Gastrocnemius medialis (tissue), 4 donors: ENCODE measurements at regions not wholly inside any gene's neighbourhood (a gene's known extent, or its start where the extent isn't known, plus 50 kb on each side); places are given as distances from the start of the nearest gene placed in this dataset.

Experiments used
- ATAC-seq, 2 donors: fragments of 150-250 bp; one replicate each; pipeline ENCODE4 v1.9.1; 2016
- DNase-seq, 2 donors: peaks; one replicate each; pipeline ENCODE4 v3.0.0-alpha.2; 2019
- H3K27ac ChIP-seq, 4 donors: fragments of 200-600 bp; sonication (generic); 1 replicate in 1 of 4; 2 replicates in 3 of 4; pipeline ENCODE4 v1.5.1; 2016 to 2018; ENCODE audit warnings: mild to moderate bottlenecking in 2 of 4, moderate library complexity in 1 of 4
- H3K27me3 ChIP-seq, 3 donors: fragments of 200-600 bp; sonication (generic) in 2 of 3; 1 replicate in 1 of 3; 2 replicates in 2 of 3; pipeline versions ENCODE4 v1.5.1 to v1.6.0; 2016 to 2019; ENCODE audit warnings: mild to moderate bottlenecking in 1 of 3, moderate library complexity in 1 of 3
- H3K36me3 ChIP-seq, 2 donors: fragments of 200-600 bp; sonication (generic) in 1 of 2; one replicate each; pipeline ENCODE4 v1.5.1; 2017 to 2018
- H3K4me1 ChIP-seq, 2 donors: fragments of 200-600 bp; sonication (generic) in 1 of 2; one replicate each; pipeline ENCODE4 v1.5.1; 2016 to 2017; ENCODE audit warnings: mild to moderate bottlenecking in 2 of 2
- H3K4me3 ChIP-seq, 4 donors: fragments of 200-600 bp; sonication (generic) in 3 of 4; 1 replicate in 1 of 4; 2 replicates in 3 of 4; pipeline ENCODE4 v1.5.1; 2016 to 2019; ENCODE audit warnings: mild to moderate bottlenecking in 2 of 4
- H3K9me3 ChIP-seq, 3 donors: fragments of 200-600 bp; sonication (generic) in 2 of 3; 1 replicate in 1 of 3; 2 replicates in 2 of 3; pipeline ENCODE4 v1.5.1; 2016 to 2019
- CTCF ChIP-seq, 5 experiments: fragments of 450-650 bp in 3 of 5; fragments of 200-600 bp in 2 of 5; sonication (generic) in 2 of 5; IDR thresholded peaks in 4 of 5; conservative IDR thresholded peaks in 1 of 5; 1 replicate in 4 of 5; 2 replicates in 1 of 5; pipeline ENCODE4 v1.5.1; 2016 to 2019; ENCODE audit warnings: antibody characterized with exemption in 5 of 5, mild to moderate bottlenecking in 3 of 5, moderate library complexity in 3 of 5
- POLR2A ChIP-seq, 2 donors: fragments of 450-650 bp; IDR thresholded peaks; one replicate each; pipeline ENCODE4 v1.6.1; 2017; ENCODE audit warnings: antibody characterized with exemption in 2 of 2, mild to moderate bottlenecking in 2 of 2, moderate library complexity in 2 of 2
- in situ Hi-C, 4 donors: fragments of 200-750 bp; cut with MboI; loops; one replicate each; pipeline versions ENCODE4 v1.15.0 to v1.8.0; 2017; ENCODE audit warnings: low sequenced_read_pairs in 4 of 4
- intact Hi-C: fragments of 100-400 bp; cut with DNase I; formaldehyde crosslinking; loops from one replicate; pipeline ENCODE4 v1.15.1; 2023; ENCODE audit warnings: low total_unique reads

DNA sequence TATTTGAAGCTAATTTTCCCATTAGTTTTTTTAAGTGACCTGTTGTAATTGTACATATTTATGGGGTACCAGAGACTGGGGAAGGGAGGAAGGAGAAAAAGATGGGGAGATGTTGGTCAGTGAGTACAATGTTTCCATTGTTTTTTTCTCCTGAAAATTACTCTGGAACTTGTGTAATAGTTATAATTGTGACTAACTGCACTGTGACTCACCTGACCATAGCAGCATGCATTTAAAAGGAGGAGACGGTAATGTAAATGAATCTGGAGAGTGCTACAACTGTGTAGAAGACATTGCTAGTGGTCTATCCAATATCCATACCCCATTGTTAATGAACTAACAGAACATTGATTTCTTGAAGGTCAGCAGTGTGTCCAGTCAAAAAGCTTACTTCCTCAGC is 133.4 kb downstream of the RFPL4B start:
- no peaks in the 10 kb centered on the region for H3K4me1 ChIP-seq
- H3K4me3 ChIP-seq = no peak overlapping the region
- no peak for DNase-seq
- intact Hi-C loops = no loop called here
- no peaks in the 10 kb centered on the region for H3K9me3 ChIP-seq
- H3K36me3 ChIP-seq = no peaks in the 10 kb centered on the region
- no peaks in the 10 kb centered on the region for H3K27me3 ChIP-seq
- no peak for TF ChIP-seq POLR2A (IDR thresholded peaks at IDR 0.05)
- TF ChIP-seq CTCF (IDR thresholded peaks at IDR 0.05 in 4 of 5, conservative IDR thresholded peaks at IDR 0.05 in 1 of 5) = no peak
- ATAC-seq = no peak
- in situ Hi-C loops = no loop called here
- no peak overlapping the region for H3K27ac ChIP-seq

DNA sequence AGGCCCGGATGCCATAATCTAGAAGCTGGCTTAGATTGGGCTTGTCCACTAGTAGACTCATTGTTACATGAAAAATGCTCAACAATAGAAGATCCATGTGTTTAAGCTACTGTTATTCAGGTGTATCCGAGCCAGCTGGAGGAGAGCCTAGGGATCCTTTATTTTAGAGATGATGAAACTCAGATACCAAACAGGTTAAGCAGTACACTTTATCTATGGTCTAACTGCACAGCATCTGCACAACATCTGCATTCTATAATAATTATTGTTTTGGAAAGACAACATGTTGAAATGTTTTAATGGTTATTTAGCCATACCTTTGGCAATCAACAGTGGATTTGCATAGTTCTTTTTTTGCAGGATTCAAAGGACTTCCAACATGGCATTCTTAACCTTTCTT is 134.1 kb downstream of the RFPL4B start:
- Histone ChIP-seq H3K4me3 (no peak overlapping the region), H3K27me3 (no peaks in the 10 kb centered on the region), H3K27ac (no peak overlapping the region), H3K4me1 (no peaks in the 10 kb centered on the region), H3K9me3 (no peaks in the 10 kb centered on the region), H3K36me3 (no peaks in the 10 kb centered on the region)
- TF ChIP-seq POLR2A (IDR thresholded peaks at IDR 0.05) (no peak), CTCF (IDR thresholded peaks at IDR 0.05 in 4 of 5, conservative IDR thresholded peaks at IDR 0.05 in 1 of 5) (no peak)
- in situ Hi-C loops (no loop called here), intact Hi-C loops (no loop called here)
- ATAC-seq (no peak), DNase-seq (no peak)

DNA sequence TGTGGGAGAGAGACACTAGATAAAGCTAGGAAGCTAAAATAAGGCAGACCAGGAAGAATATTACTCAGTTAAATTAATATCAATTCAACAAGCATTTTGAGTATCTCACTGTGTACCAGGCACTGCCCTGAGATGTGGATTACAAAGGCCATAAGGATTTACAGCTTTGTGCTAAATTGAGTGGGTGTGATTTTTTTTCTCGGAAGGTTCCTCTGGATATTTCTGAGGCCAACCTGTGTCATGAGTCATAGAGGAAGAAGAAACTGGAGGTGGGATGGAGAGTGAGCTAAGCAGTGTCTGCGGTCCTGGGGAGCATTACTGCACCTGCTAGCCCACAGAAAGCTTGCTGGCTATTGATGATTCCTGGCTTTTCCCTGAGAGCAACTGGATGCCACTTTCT is 135.2 kb downstream of the RFPL4B start:
- Histone ChIP-seq H3K36me3 (no peaks in the 10 kb centered on the region), H3K4me3 (no peak overlapping the region), H3K27me3 (no peaks in the 10 kb centered on the region), H3K9me3 (no peaks in the 10 kb centered on the region), H3K27ac (no peak overlapping the region), H3K4me1 (no peaks in the 10 kb centered on the region)
- TF ChIP-seq POLR2A (IDR thresholded peaks at IDR 0.05) (no peak), CTCF (IDR thresholded peaks at IDR 0.05 in 4 of 5, conservative IDR thresholded peaks at IDR 0.05 in 1 of 5) (no peak)
- in situ Hi-C loops (no loop called here), intact Hi-C loops (no loop called here)
- DNase-seq (no peak), ATAC-seq (no peak)

DNA sequence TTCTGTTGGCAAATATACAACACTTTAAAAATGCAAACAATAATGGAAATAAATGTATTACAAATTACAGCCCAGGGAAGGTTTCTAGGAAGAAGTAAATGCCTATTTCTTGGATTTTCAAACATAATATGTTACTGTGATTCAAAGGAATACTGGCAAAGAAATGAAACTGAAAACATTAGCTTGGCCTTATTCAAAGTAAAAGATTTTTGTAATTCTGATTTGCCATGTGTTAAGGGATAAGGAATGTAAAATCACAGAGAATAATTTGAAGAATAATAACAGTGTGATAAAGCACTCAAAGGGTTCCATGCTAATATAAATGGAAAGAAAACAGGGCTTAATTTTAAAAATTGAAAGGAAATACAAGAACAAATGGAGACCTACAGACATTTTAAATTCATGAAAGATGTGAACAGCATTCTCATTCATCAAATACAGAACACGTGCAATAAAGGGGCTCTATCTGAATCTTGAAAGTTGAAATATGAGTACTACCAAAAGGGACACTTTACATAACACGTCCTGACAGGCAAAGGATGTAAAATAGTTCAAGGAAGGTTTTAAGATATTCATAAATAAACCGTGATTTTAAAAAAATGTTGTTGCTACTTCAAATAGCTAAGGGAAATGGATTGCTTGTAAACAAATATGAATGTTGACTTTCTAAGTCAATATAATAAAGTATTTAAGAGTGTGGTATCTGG is 138.1 kb downstream of the RFPL4B start:
- no peaks in the 10 kb centered on the region for H3K9me3 ChIP-seq
- ATAC-seq = no peak
- no peak for DNase-seq
- no peak overlapping the region for H3K27ac ChIP-seq
- no peaks in the 10 kb centered on the region for H3K36me3 ChIP-seq
- no peaks in the 10 kb centered on the region for H3K27me3 ChIP-seq
- intact Hi-C loops (no loop called here), in situ Hi-C loops (no loop called here)
- no peak overlapping the region for H3K4me3 ChIP-seq
- H3K4me1 ChIP-seq = no peaks in the 10 kb centered on the region
- TF ChIP-seq CTCF (IDR thresholded peaks at IDR 0.05 in 4 of 5, conservative IDR thresholded peaks at IDR 0.05 in 1 of 5) (no peak), POLR2A (IDR thresholded peaks at IDR 0.05) (no peak)

DNA sequence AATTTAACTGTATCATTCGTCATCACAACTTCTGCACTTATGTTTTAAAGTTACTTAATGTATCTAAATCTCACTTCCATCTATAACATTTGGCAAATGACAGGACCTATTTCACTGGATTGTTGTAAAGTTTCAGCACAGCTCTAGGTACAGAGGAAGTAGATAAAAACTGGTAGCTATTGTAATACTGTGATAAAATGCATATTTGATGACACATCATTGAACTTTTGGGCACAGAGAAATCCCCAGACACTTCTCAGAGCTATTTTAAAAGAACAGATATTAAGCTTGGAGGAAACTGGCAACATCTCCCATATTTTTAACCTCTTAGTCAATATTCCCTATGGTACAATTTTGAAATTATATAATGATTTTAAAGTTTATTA is 138.7 kb downstream of the RFPL4B start:
- no peak for TF ChIP-seq POLR2A (IDR thresholded peaks at IDR 0.05)
- TF ChIP-seq CTCF (IDR thresholded peaks at IDR 0.05 in 4 of 5, conservative IDR thresholded peaks at IDR 0.05 in 1 of 5) = no peak
- Histone ChIP-seq H3K27me3 (no peaks in the 10 kb centered on the region), H3K4me3 (no peak overlapping the region), H3K27ac (no peak overlapping the region), H3K36me3 (no peaks in the 10 kb centered on the region), H3K9me3 (no peaks in the 10 kb centered on the region), H3K4me1 (no peaks in the 10 kb centered on the region)
- no peak for DNase-seq
- no peak for ATAC-seq
- in situ Hi-C loops = no loop called here
- intact Hi-C loops = no loop called here
